HG03066 (cell line): ENCODE measurements at regions not wholly inside any gene's neighbourhood (a gene's known extent, or its start where the extent isn't known, plus 50 kb on each side); places are given as distances from the start of the nearest gene placed in this dataset.

Source experiments
- ATAC-seq: cut with Tn5 transposase; IDR thresholded peaks from one replicate; pipeline ENCODE4 v1.9.1; 2021; ENCODE audit warnings: low read depth; ENCODE audit not compliant: unreplicated experiment

DNA sequence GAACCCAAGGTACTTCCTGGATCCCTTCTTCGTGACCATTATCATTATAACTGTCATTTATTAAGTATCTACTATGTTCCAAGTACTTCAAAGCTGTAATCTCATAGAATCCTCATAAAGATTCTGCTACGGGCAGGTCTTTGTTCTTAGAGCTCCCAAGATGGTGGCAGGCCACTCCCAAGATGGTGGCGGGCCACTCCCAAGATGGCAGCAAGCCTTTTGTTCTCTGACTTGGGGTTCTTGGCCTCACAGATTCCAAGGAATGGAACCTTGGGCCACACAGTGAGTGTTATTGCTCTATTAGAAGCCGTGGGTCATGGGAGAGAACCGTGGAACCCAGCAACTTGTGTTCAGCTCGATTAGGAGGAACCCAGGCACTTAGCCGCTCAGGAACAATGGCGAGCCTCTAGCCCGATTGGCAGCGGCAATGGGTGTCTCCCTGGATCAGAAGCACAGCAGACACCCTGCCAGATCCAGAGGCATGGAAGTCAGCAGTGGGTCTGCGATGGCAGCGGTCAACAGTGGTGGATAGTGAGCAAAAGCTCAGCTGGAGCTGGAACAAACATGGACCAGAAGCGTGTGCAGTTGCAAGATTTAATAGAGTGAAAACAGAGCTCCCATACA, 193.7 kb upstream of the BTG1 start:
- ATAC-seq, result no peak

DNA sequence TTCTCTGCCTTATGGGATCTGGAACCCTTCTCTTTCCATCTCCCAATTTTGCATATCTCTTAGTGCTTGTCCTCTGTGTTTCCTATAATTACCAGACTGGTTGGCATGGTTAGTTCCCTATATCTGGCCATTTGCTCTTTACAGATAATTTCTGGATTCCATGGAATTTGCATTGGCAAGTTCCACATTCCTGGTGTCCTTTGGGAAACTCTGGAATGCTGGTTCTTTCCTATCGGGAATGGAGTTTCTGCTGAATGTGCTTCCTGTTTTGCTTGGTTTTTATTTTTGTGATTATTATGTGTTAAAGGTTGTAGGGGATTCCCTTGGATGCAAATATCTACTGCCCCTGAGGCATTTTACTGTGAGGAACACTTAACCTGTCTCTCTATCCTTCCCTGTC, 193.0 kb upstream of the BTG1 start:
- ATAC-seq, result no peak

DNA sequence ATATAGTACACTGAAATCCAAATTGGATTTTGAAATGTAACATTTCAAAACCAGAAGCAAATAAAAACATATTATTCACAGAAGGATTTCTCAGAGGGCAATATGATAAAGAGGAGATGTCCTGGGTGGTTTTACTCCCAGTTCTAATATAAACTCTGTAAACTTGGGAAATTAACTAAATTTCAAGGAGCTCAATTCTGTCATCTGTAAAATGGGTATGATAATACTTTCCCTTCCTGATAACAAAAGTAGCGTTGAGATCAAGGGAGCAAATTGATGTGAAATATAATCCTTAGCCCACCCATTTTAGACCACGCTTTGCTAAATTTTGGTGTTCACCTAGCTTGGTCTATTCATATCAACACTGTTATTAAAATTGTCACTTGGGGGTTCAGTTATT, 192.5 kb upstream of the BTG1 start:
- ATAC-seq, result no peak

DNA sequence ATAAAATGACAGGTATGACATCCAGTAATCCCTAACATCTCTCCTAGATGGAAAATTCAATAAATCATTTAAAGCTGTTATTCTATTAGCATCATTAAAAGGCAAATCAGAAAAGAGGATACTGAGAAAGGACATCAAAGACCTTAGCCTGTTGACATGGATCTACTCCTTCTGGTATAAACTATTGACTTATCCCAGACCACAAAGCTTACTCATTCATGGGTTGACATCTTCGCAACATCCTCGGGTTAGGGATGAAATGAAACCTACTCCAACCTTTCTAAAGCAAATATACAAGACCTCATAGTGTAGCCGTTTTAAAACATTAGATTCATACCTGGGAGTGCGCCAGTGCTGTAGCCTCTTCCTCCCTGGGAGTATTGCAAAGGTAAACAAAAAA, 191.5 kb upstream of the BTG1 start:
- no peak for ATAC-seq

DNA sequence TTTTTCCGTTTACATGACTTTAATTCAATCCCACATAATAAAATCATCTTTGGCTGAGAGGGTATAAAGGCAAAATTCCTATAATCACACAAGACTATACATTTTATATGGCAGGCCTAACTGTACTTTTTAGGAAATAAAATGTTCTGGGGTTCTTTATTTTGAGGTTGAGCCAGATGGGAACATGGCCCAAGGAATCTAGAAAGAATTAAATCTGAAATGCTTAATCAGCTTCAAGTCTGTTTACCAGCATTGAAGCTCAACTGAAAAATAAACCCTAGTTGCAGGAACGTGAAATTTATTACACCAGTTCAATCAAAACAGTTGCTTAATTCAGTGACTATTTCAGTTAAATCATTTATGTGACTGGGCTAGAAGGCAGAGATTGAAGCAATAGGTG, 191.0 kb upstream of the BTG1 start:
- no peak for ATAC-seq

DNA sequence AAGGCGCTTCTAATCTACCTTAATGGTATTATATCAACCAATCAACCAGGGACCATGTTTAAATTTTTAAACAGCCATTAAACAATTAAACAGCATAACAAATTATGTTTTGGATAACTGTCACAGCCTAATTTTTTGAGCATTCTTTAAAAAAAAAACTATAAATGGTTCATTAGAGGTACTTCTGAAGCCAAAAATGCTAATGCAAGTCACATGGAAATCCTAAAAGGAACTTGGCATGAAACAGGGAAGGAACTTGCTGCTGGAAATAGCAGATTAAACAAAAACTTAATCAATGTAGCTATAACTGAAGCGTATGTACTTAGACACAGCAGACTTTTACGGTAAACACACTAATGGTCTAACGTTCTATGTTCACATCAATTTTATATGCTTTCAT, 190.2 kb upstream of the BTG1 start:
- no peak for ATAC-seq

DNA sequence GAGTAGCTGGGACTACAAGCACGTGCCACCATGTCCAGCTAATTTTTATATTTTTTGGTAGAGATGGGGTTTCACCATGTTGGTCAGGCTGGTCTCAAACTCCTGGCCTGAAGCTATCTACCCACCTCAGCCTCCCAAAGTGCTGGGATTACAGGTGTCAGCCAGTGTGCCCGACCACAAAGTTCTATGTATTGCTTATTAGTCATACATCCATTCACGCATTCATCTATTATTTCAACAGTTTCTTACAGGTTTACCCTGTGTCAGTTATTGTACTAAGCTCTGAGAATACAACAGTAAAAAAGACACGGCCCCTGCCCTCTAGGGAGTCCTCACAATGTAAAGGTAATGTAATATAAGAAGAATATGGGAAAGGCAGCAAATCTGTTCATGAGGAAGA, 188.9 kb upstream of the BTG1 start:
- no peak for ATAC-seq

DNA sequence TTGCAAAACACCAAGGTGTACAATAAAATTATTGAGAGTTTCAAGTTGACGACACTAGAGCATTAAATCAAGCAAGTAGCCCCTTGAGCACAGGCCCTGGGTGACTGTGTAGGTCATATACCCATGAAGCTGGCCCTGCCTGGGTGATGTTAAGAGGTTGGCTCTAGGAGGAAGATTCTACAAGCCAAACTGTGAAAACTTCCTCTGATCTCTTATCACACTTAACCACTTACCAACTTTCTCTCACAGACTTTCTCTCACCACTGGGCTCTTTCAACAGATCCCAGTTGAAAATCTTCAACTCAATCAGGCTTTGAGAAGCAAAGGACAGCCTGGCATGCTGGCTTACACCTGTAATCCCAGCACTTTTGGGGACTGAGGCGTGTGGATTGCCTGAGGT, 186.9 kb upstream of the BTG1 start:
- no peak for ATAC-seq

DNA sequence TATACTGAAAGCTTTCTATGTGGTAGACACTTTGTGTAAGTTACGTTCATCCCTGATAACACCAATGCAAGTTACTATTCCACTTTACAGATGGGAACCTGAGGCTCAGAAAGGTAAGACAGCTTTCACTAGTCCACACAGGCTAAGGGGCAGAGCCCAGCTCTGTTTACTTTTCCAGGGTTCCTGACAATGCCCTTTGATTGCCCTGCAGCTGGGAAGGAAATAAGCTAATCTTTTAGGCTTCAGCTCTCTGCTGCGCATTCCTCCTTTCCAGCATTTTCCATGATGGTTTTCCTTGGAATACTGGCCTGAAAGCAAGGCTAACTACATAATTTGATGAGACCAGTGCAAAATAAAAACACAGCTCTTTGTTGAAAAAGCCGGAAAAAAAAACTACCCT, 185.7 kb upstream of the BTG1 start:
- no peak for ATAC-seq

DNA sequence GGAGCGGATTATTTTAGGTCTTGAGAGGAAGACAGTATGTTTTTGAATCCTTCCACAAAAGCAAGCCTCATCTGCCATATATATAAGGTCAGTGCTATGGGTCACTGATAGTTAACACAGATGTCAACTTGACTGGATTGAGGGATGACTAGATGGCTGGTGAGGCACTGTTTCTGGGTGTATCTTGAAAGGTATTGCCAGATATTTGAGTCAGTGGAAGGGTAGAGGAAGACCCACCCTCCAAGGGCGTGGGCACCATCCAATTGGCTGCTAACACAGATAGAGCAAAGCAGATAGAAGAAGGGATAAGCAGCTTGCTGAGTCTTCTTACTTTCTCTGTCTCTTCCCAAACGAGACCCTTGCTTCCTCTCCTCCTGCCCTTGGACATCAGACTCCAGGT, 185.0 kb upstream of the BTG1 start:
- ATAC-seq, result no peak

DNA sequence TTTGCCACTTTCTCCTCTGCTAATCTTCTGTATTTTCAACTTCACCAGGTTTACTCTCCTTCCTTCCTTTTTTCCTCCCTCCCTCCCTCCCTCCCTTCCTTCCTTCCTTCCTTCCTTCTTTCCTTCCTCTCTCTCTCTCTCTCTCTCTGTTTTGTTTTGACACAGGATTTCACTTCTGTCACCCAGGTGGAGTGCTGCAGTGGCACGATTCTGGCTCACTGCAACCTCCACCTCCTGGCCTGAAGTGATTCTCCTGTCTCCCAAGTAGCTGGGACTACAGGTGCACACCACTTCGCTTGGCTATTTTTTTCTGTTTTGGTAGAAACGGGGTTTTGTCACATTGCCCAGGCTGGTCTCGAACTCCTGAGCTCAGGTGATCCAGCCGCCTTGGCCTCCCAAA, 181.2 kb upstream of the BTG1 start:
- ATAC-seq, result no peak

DNA sequence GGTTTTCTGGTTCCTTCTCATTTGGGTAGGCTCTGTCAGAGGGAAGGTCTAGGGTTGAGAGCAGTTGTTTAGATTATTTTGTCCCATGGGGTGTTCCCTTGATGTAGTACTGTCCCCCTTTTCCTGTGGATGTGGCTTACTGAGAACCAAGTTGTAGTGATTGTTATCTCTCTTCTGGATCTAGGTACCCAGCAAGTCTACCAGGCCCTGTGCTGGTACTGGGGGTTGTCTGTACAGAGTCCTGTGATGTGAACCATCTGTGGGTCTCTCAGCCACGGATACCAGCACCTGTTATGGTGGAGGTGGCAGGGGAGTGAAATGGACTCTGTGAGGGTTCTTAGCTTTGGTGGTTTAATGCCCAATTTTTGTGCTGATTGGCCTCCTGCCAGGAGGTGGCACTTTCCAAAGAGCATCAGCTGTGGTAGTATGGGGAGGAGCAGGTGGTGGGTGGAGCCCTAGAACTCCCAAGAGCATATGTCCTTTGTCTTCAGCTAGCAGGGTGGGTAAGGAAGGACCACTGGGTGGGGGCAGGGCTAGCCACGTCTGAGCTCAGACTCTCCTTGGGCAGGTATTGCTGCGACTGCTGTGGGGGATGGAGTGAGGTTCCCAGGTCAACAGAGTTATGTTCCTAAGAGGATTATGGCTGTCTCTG, 179.3 kb upstream of the BTG1 start:
- ATAC-seq, result no peak

DNA sequence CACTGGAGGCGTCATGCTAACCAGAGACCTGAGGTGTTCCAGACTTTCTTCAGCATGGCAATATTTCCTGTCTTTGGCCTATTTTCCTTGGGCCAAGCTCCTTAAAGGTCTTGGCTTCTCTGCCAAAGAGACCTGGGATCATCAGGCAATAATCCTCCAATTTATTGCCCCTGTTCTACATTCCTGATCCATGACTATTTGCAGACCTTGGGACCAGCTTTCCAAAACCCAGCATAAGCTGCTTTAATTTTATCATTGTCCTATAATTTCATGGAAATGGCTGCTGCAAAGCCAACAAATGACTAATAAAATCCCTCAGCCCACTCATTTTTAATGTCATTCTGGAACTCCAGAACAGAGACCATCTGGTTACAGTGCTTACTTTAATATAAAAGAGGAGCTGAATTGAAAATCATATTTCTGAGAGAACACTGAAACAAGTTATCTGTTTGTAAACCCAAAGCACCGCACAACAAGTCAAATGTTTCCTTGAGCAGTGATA, 166.9 kb upstream of the BTG1 start:
- no peak for ATAC-seq

DNA sequence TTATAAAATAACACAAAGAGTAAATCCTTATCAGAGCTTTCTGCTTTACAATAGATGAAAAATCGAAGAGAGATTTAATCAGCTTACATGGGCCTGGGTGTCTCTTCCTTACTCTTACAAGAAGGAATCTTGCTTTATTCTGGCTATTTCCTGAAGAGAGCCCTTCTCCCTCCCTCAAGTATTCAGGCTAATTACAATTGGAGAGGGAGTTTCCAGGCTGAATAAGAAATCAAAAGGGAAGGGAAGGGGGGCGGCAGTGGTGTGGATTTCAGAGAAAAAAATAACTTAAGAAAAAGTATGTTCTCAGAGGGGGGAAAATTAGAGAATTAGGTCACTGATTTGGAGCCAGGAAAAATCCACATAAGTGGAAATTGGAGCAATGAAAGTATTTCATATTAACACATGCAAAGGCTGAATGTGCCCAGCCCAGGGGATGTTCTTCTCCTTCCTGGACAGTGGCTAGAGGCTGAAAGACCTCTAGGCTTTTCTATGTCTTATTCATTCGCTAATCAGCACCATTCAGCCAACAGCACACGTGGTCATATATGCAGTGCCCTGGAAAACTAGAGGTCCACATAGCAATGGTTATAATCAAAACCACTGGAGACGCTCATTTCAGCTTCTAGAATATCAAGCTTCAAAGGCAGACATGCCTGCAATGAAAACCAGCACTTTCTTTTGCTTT, 158.9 kb upstream of the BTG1 start:
- no peak for ATAC-seq

DNA sequence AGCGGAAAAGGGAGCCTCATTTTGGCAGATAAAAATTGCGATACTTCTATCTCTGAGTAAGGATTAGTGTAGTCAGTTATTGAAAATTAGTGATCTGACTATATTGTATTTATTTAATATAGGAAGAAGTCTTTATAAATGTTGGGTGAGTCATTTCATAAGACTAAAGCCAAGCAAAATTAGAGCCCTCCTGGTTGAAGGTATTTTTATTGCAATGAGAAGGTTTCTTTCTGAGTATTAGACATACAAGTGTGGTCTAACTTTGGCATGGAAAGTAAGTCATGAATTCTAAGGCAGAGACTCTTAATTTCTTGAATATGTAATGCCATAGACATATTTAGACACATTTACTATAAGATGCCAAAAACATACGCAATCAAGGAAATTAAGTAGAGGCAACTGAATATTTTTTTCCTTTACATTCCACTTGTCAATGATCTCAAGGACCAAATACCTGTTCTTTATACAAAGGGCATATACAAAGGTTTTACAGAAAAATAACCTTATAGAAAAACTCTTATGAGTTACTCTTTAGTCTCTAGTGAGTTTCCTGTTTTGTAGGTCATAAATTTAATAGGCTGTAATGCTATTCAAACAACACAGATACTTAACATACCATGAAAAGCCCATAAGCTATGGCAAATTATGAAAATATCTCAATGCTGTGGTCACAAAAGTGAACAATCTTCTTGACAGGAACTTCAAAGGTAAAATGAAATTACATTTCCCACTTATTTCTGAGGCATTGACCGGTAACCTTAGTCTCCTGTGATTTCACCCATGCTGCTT, 156.6 kb upstream of the BTG1 start:
- no peak for ATAC-seq

DNA sequence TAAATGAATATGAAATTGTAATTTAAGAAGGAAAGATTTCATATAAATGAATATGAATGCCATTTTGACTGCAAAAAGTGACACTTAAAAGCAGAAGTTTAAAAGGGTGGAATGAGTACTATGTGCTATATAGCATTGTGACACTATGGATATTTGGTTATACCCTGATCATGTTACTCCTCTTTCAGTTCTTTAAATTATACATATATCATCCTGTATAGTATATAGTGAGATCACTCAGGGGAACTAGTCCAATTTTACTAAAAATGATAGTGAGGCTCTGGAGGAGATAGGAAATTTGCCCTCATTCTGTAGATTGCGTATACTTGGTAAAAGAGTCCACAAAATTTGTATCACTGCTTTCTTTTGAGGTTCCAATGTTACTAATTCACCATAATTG, 155.7 kb upstream of the BTG1 start:
- no peak for ATAC-seq

DNA sequence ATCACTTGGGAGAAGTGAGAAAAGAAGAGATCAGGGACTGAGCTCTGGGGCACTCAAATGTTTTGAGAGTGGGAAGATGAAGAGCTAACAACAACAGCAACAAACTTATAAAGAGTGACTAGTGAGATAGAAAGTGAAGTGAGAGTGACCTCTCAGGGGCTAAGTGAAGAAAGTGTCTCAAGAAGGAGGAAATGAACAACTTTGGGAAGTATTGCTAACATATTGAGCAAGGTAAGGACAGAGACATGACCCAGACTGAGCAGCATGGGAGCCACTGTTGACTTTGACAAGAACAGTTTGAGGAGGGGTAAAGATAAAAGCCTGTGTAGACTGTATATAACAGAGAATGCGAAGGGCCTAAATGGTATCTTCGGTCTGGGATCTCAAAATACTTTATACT, 155.1 kb upstream of the BTG1 start:
- no peak for ATAC-seq

DNA sequence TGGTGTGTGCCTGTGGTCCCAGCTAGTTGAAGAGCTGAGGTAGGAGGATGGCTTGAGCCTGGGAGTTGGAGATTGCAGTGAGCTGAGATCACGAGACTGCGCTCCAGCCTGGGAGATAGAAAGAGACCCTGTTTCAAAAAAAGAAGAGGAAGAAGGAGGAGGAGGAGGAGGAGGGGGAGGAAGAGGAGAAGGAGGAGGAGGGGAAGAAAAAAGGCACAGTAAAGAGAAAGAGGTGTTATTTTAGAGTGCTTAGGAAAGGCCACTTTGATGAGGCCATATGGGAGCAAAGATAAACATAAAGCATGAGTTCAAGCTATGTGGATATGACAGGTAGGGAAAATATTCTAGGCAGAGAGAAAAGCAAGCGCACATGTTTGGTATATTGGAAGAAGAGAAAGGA, 154.1 kb upstream of the BTG1 start:
- no peak for ATAC-seq

DNA sequence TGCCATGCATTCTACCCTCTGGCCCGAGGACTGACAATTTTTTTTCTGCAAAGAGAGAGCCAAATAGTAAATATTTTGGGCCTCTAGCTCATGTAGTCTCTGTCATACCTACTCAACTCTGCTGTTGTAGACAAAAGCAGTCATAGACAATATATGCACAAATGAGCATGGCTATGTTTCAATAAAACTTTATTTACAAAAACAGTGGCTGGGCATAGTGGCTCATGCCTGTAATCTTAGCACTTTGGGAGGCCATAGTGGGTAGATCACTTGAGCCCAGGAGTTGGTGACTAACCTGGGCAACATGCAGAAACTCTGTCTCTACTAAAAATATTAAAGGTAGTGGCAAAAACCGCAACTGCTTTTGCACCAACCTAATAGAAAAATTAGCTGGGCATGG, 153.7 kb upstream of the BTG1 start:
- no peak for ATAC-seq

DNA sequence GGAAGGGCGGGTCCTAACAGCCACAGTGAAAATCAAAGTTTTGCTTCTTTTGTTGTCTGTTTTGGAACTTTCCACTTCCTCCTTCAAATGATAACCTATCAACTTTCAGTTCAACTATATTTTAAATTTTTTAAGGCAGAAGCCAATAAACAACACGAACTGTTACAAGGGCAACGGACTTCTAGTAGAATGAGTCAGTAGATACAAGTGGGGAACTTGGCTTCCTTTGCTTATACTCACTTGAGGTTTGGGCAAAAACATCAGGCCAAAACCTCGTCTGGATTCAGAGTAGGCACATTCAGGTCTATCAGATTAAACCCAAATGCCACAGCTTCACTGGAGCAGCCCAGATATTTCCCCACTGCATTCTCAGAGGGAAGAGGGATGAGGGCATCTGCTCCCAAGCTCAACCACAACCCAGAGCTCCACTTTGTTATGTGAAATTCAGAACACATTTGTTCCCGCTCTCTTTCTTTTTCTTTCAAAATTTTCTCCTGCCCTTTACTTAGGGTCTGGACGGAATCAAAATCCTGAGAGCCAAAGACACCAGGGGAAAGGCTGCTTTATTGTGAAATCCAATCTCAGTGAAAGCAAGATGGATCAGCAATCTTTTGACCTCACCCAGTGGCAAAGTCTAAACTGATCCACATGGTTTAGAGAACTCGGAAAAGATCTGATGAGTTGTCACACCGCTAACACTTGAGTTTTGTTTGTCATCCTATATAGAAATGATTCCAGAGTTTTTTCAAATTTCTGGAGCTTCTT, 152.5 kb upstream of the BTG1 start:
- no peak for ATAC-seq

DNA sequence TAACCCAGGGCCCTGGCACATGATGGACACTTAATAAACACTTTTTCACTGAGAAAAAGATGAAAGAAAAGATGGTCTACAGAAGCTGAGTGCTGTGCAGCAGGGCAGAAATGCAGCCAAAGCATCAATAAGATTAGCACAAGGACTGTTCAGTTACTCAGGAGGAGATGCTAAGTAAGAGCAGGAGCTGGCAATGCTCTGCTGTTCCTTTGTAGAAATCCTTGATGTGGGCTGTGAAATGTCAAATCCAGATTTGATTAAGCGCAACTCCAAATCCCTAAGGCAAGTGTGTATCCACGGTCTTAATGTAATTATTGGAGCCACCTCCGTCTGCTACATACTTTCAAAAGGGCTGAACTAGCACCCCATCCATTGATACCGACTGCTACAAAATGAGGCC, 151.8 kb upstream of the BTG1 start:
- ATAC-seq, result no peak
